ENCODE measurements at regions not wholly inside any gene's neighbourhood (a gene's known extent, or its start where the extent isn't known, plus 50 kb on each side); places are given as distances from the start of the nearest gene placed in this dataset.

DNA sequence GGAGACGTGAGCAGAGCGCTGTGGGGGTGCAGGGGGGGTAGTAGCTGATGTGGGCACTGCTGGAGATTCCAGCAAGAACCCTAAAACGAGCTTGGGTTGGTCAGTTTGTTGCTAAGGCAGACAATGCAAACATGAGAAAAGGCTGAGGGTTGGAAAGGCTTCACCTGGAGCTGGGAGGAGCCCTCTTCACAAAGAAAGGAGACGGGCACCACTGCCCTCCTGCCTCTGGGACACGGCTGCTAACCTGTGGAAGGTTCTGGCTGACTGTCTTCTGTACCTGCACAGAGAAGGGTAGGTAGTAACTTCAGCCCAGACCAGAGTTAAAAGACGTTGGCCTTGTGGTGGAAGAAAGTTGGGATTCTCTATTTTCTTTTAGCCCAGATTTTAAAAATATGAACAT lies 108.7 kb downstream of the SUCLA2 start:
- no peak overlapping the region for H3K27ac Mint-ChIP-seq
- H3K9me3 ChIP-seq (ENCODE audit: control insufficient read depth in 1 of 2, insufficient read depth in 1 of 2, low read length in 2 of 2): no peaks in the 10 kb centered on the region
- no peak for DNase-seq
- ATAC-seq (ENCODE audit: poor library complexity): no peak
- H3K27ac ChIP-seq (ENCODE audit: low read depth in 1 of 2, low read length in 2 of 2): no peak overlapping the region
- H3K36me3 ChIP-seq (ENCODE audit: insufficient read depth, low read length): no peaks in the 10 kb centered on the region
- TF ChIP-seq, protein P1, sequence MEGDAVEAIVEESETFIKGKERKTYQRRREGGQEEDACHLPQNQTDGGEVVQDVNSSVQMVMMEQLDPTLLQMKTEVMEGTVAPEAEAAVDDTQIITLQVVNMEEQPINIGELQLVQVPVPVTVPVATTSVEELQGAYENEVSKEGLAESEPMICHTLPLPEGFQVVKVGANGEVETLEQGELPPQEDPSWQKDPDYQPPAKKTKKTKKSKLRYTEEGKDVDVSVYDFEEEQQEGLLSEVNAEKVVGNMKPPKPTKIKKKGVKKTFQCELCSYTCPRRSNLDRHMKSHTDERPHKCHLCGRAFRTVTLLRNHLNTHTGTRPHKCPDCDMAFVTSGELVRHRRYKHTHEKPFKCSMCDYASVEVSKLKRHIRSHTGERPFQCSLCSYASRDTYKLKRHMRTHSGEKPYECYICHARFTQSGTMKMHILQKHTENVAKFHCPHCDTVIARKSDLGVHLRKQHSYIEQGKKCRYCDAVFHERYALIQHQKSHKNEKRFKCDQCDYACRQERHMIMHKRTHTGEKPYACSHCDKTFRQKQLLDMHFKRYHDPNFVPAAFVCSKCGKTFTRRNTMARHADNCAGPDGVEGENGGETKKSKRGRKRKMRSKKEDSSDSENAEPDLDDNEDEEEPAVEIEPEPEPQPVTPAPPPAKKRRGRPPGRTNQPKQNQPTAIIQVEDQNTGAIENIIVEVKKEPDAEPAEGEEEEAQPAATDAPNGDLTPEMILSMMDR (IDR thresholded peaks at IDR 0.05): no peak
- H3K4me1 Mint-ChIP-seq (ENCODE audit: low read depth): peaks cover 29% of the 10 kb centered on the region
- intact Hi-C loops (cut with DNase I, micrococcal nuclease): no loop called here
- CTCF ChIA-PET: no interaction called here
- no peaks in the 10 kb centered on the region for H3K36me3 Mint-ChIP-seq (ENCODE audit: low read depth)
- H3K27me3 Mint-ChIP-seq: no peaks in the 10 kb centered on the region
- no peaks in the 10 kb centered on the region for H3K4me1 ChIP-seq (ENCODE audit: insufficient read depth, low read length)
- H3K4me3 Mint-ChIP-seq: no peak overlapping the region
- no peak overlapping the region for H3K4me3 ChIP-seq (ENCODE audit: low read length)
- no peaks in the 10 kb centered on the region for H3K9me3 Mint-ChIP-seq
- POLR2A ChIA-PET: no interaction called here
- H3K27me3 ChIP-seq (ENCODE audit: control insufficient read depth in 1 of 2, insufficient read depth in 2 of 2, low read length in 2 of 2): no peaks in the 10 kb centered on the region

DNA sequence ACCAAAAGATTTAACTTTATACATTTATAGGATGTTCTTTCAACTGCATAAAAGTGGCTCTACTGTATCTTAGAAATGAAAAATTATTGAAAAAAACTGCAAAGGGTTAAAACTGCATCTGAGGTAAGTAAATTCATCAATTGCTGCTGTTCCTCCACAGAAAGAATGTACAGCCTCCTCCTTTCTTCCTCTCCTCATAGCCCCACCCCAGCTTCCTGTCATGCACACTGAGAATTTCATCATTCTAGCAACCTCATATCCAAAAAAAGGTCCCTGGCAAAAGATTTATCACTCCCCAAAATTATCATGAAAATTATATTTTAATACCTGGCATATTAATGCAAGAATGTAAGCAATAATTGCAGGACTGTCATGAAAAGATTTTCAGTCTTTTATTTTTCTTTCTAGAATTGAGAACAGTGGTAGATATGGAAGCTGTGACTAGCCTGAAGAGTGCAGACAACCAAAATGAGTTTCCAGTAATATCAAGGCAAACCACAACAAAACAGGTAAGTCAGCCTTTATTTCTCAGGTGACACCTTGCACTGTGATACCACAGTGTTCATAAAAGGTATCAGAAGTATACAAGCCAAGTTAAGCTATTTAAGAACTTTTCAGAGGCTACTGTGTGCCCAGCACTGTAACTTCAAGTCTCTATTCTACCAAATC lies 110.8 kb downstream of the SUCLA2 start:
- CTCF ChIA-PET: no interaction called here
- Histone ChIP-seq H3K9me3 (ENCODE audit: control insufficient read depth in 1 of 2, insufficient read depth in 1 of 2, low read length in 2 of 2) (no peaks in the 10 kb centered on the region), H3K4me1 (ENCODE audit: insufficient read depth, low read length) (no peaks in the 10 kb centered on the region), H3K36me3 (ENCODE audit: insufficient read depth, low read length) (no peaks in the 10 kb centered on the region), H3K27me3 (ENCODE audit: control insufficient read depth in 1 of 2, insufficient read depth in 2 of 2, low read length in 2 of 2) (no peaks in the 10 kb centered on the region), H3K4me3 (ENCODE audit: low read length) (no peak overlapping the region), H3K27ac (ENCODE audit: low read depth in 1 of 2, low read length in 2 of 2) (no peak overlapping the region)
- peaks cover 29% of the 10 kb centered on the region for H3K4me1 Mint-ChIP-seq (ENCODE audit: low read depth)
- H3K27ac Mint-ChIP-seq: peak overlapping the region; percentile 77
- TF ChIP-seq, protein P1 (IDR thresholded peaks at IDR 0.05): no peak
- H3K27me3 Mint-ChIP-seq: no peaks in the 10 kb centered on the region
- no peaks in the 10 kb centered on the region for H3K9me3 Mint-ChIP-seq
- peak overlapping the region; percentile 4 for H3K4me3 Mint-ChIP-seq
- POLR2A ChIA-PET: no interaction called here
- no peak for ATAC-seq (ENCODE audit: poor library complexity)
- DNase-seq: no peak
- intact Hi-C loops (cut with DNase I, micrococcal nuclease): no loop called here
- no peaks in the 10 kb centered on the region for H3K36me3 Mint-ChIP-seq (ENCODE audit: low read depth)

- TF ChIP-seq, protein P1 (IDR thresholded peaks at IDR 0.05): no peak
- Histone ChIP-seq H3K4me3 (ENCODE audit: low read length) (no peak overlapping the region), H3K27me3 (ENCODE audit: control insufficient read depth in 1 of 2, insufficient read depth in 2 of 2, low read length in 2 of 2) (no peaks in the 10 kb centered on the region), H3K36me3 (ENCODE audit: insufficient read depth, low read length) (no peaks in the 10 kb centered on the region), H3K27ac (ENCODE audit: low read depth in 1 of 2, low read length in 2 of 2) (no peak overlapping the region), H3K9me3 (ENCODE audit: control insufficient read depth in 1 of 2, insufficient read depth in 1 of 2, low read length in 2 of 2) (no peaks in the 10 kb centered on the region), H3K4me1 (ENCODE audit: insufficient read depth, low read length) (no peaks in the 10 kb centered on the region)
- intact Hi-C loops (cut with DNase I, micrococcal nuclease): no loop called here
- POLR2A ChIA-PET: no interaction called here
- CTCF ChIA-PET: no interaction called here
- H3K4me3 Mint-ChIP-seq: no peak overlapping the region
- no peaks in the 10 kb centered on the region for H3K27me3 Mint-ChIP-seq
- no peaks in the 10 kb centered on the region for H3K9me3 Mint-ChIP-seq
- DNase-seq (no peak), ATAC-seq (ENCODE audit: poor library complexity) (no peak)
- no peaks in the 10 kb centered on the region for H3K36me3 Mint-ChIP-seq (ENCODE audit: low read depth)
- no peak overlapping the region for H3K27ac Mint-ChIP-seq
- H3K4me1 Mint-ChIP-seq (ENCODE audit: low read depth): peaks cover 20% of the 10 kb centered on the region
Measured at GRCh38 chr13:47886314-47886713, 114.8 kb downstream of the SUCLA2 start.
